GM23248 (cell line): ENCODE measurements at regions not wholly inside any gene's neighbourhood (a gene's known extent, or its start where the extent isn't known, plus 50 kb on each side); places are given as distances from the start of the nearest gene placed in this dataset.

Experiments
- EZH2 ChIP-seq: fragments of 200-600 bp; sonication (generic); IDR thresholded peaks from 2 replicates; pipeline ENCODE4 v1.6.1; 2018; ENCODE audit warnings: antibody characterized with exemption, mild to moderate bottlenecking; ENCODE audit not compliant: insufficient read depth, poor library complexity, severe bottlenecking
- EZH2phosphoT487 ChIP-seq: fragments of 200-600 bp; sonication (generic); IDR thresholded peaks from 2 replicates; pipeline ENCODE4 v1.6.1; 2018; ENCODE audit warnings: antibody characterized with exemption, moderate library complexity, mild to moderate bottlenecking, low read depth; ENCODE audit not compliant: insufficient read depth

DNA sequence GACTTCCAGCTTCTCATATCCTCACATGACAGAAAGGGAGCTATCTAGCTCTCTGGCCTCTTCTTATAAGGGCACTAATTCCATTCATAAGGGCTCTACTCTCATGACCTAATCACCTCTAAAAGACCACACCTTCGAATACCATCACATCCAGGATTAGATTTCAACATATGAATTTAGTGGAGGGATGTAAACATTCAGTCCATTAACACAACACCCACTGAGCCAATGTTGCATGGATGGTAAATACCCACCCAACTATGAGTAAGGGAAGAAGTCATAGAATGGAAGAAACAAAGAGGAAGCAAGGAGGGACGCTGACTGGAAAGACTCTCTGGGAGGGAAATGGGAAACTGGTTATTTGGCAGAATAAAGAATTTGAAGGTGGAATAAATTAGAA, 112.6 kb upstream of the CCDC112 start:
- no peak for TF ChIP-seq EZH2
- no peak for TF ChIP-seq EZH2phosphoT487
